Activated naive CD4-positive, alpha-beta T cell treated with anti-CD3 and anti-CD28 coated beads, Interleukin-2, amount 10 ng/mL, durations not matched to agents 7 days and 5 days (primary cell): ENCODE measurements at regions not wholly inside any gene's neighbourhood (a gene's known extent, or its start where the extent isn't known, plus 50 kb on each side); places are given as distances from the start of the nearest gene placed in this dataset.

ENCODE experiments used
- CTCF ChIA-PET: fragments of 350-600 bp; sonication (Branson Sonifier 250); formaldehyde crosslinking; loops from one replicate; lab custom pipeline; 2021; ENCODE audit warnings: antibody characterized with exemption; lab: Charles Lee
- DNase-seq: peaks from one replicate; pipeline ENCODE4 v3.0.0-alpha.2; 2020
- H3K27ac Mint-ChIP-seq: one replicate; pipeline ENCODE4 v1.8.0; 2021; ENCODE audit warnings: mild to moderate bottlenecking, moderate library complexity, mixed read lengths
- H3K27me3 Mint-ChIP-seq: one replicate; pipeline ENCODE4 v1.8.0; 2021; ENCODE audit warnings: mild to moderate bottlenecking, mixed read lengths
- H3K36me3 Mint-ChIP-seq: one replicate; pipeline ENCODE4 v1.8.0; 2021; ENCODE audit warnings: mixed read lengths
- H3K4me1 Mint-ChIP-seq: one replicate; pipeline ENCODE4 v1.8.0; 2021; ENCODE audit warnings: mixed read lengths
- H3K4me3 Mint-ChIP-seq: one replicate; pipeline ENCODE4 v1.8.0; 2021; ENCODE audit warnings: mild to moderate bottlenecking, moderate library complexity, mixed read lengths
- H3K9me3 Mint-ChIP-seq: one replicate; pipeline ENCODE4 v1.8.0; 2021; ENCODE audit warnings: mixed read lengths

DNA sequence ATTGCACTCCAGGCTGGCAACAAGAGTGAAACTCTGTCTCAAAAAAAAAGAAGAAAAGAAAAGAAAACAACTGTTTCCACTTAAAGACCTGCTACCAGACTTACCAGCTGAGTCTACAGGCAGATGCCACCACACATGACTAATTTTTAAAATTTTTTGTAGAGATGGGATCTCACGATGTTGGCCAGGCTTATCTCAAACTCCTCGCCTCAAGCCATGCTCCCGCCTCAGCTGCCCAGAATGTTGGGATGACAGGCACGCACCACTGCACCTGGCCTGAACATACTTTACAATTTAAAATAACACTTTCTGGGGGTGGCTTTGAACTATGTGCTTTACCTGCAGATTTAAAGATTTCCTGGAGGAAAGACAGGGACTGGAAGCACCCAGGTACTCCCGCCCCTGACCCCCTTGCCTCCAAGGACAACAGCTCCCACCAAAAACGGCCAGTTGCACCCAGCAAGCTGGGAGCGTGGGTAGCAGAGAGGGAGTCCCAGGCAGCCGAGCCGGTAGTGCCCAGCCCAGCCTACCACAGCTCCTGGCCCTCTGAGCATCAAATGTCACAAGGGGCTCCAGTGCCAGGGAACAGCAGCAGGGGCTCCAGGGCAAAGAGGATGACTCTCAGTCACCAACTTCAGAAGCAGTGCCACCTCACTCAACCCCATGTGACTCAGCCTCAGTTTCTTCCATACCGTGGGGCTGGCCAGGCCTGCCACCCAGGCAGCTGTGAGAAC, 262.9 kb downstream of the PARN start:
- Mint-ChIP-seq H3K9me3 (no peaks in the 10 kb centered on the region), H3K27ac (no peak overlapping the region), H3K4me1 (peaks cover 3% of the 10 kb centered on the region), H3K27me3 (peaks cover 4% of the 10 kb centered on the region), H3K4me3 (no peak overlapping the region), H3K36me3 (no peaks in the 10 kb centered on the region)
- no peak for DNase-seq
- CTCF ChIA-PET: no interaction called here

DNA sequence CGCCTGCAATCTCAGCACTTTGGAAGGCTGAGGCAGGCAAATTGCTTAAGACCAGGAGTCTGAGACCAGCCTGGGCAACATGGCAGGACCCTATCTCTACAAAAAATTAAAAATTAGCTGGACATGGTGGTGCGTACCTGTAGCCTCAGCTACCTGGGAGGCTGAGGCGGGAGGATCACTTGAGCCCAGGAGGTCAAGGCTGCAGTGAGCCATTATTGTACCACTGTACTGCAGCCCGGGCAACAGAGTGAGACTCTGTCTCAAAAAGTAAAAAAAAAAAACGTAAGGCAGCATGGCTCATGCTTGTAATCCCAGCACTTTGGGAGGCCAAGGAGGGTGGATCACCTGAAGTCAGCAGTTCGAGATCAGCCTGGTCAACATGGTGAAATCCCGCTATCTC, 263.6 kb downstream of the PARN start:
- Mint-ChIP-seq H3K27ac (no peak overlapping the region), H3K9me3 (no peaks in the 10 kb centered on the region), H3K4me1 (peaks cover 3% of the 10 kb centered on the region), H3K4me3 (no peak overlapping the region), H3K36me3 (no peaks in the 10 kb centered on the region), H3K27me3 (peaks cover 8% of the 10 kb centered on the region)
- CTCF ChIA-PET: no interaction called here
- no peak for DNase-seq

- Mint-ChIP-seq H3K9me3 (no peaks in the 10 kb centered on the region), H3K27ac (no peak overlapping the region), H3K4me1 (peaks cover 3% of the 10 kb centered on the region), H3K36me3 (no peaks in the 10 kb centered on the region), H3K4me3 (no peak overlapping the region), H3K27me3 (peaks cover 19% of the 10 kb centered on the region)
- DNase-seq: no peak
- CTCF ChIA-PET: no interaction called here
Measured at GRCh38 chr16:14365200-14365851, 264.7 kb downstream of the PARN start.

- no peaks in the 10 kb centered on the region for H3K36me3 Mint-ChIP-seq
- no peak overlapping the region for H3K27ac Mint-ChIP-seq
- CTCF ChIA-PET: no interaction called here
- H3K9me3 Mint-ChIP-seq: no peaks in the 10 kb centered on the region
- no peak for DNase-seq
- peaks cover 19% of the 10 kb centered on the region for H3K27me3 Mint-ChIP-seq
- H3K4me1 Mint-ChIP-seq: peaks cover under 1% of the 10 kb centered on the region
- no peak overlapping the region for H3K4me3 Mint-ChIP-seq
Measured at GRCh38 chr16:14364386-14365199, 265.5 kb downstream of the PARN start.

GRCh38 chr16:14364112-14364385, 266.0 kb downstream of the PARN start:
- no peaks in the 10 kb centered on the region for H3K9me3 Mint-ChIP-seq
- peaks cover 19% of the 10 kb centered on the region for H3K27me3 Mint-ChIP-seq
- CTCF ChIA-PET: no interaction called here
- no peak overlapping the region for H3K27ac Mint-ChIP-seq
- no peaks in the 10 kb centered on the region for H3K4me1 Mint-ChIP-seq
- H3K36me3 Mint-ChIP-seq: no peaks in the 10 kb centered on the region
- no peak overlapping the region for H3K4me3 Mint-ChIP-seq
- no peak for DNase-seq

DNA sequence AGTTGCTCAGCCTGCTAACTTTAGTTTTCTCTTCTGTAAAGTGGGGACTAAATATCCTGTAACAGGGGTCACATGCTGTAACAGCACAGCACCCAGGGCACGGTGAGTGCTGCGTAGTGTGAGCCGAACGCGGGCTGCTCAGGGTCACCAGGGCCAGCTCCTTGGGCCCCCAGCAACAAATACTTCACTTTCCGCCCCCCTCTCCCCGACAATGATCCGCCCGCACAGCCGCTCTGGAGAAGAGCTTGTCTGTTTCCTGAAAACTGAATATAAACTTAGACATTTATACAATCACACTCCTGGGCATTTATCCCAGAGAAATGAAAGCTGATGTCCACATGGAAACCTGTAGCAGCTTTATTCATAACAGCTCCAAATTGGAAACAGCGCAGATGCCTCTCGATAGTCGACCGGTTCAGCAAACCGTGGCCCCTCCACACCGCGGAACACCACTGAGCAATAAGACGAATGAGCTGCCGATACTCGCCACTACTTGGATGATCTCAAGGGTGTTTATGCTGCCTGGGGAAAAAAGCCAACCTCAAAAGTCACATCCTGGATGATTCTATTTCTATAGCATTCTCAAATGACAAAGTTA, 267.2 kb downstream of the PARN start:
- CTCF ChIA-PET: no interaction called here
- H3K4me3 Mint-ChIP-seq: no peak overlapping the region
- DNase-seq: no peak
- H3K9me3 Mint-ChIP-seq: no peaks in the 10 kb centered on the region
- no peaks in the 10 kb centered on the region for H3K36me3 Mint-ChIP-seq
- H3K27me3 Mint-ChIP-seq: peaks cover 19% of the 10 kb centered on the region
- no peak overlapping the region for H3K27ac Mint-ChIP-seq
- H3K4me1 Mint-ChIP-seq: no peaks in the 10 kb centered on the region

GRCh38 chr16:14360326-14361037, 269.6 kb downstream of the PARN start:
- no peak for DNase-seq
- H3K4me1 Mint-ChIP-seq: peaks cover under 1% of the 10 kb centered on the region
- CTCF ChIA-PET: no interaction called here
- H3K36me3 Mint-ChIP-seq: no peaks in the 10 kb centered on the region
- H3K27me3 Mint-ChIP-seq: peaks cover 29% of the 10 kb centered on the region
- no peak overlapping the region for H3K27ac Mint-ChIP-seq
- no peaks in the 10 kb centered on the region for H3K9me3 Mint-ChIP-seq
- H3K4me3 Mint-ChIP-seq: no peak overlapping the region

DNA sequence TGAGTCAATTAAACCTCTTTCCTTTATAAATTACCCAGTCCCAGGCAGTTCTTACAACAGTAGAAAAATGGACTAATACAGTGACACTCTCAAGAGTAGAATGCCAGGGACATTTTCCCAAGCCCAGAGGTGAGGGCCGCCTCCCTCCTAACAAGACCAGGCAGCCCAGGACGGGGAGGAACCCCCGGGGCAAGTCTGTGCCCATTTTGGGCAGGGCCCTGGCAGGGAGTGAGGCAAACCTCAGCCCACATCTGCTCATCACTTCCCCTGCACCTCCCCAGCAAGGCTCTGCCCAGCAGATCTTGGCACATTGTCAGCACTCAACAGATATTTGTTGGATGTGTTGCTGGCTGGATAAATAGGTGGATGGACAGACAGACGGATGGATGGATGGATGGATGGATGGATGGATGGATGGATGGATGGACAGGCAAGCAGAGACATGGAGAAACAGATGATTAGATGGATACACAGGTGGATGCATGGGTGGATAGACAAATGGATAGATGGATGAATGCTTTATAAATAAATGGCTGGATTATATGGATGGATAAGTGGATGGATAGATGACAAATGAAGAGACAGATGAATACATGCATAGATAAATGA, 271.3 kb downstream of the PARN start:
- H3K27me3 Mint-ChIP-seq: peaks cover 29% of the 10 kb centered on the region
- CTCF ChIA-PET: no interaction called here
- peaks cover 10% of the 10 kb centered on the region for H3K4me1 Mint-ChIP-seq
- no peak for DNase-seq
- H3K27ac Mint-ChIP-seq: no peak overlapping the region
- no peaks in the 10 kb centered on the region for H3K36me3 Mint-ChIP-seq
- H3K9me3 Mint-ChIP-seq: no peaks in the 10 kb centered on the region
- no peak overlapping the region for H3K4me3 Mint-ChIP-seq

DNA sequence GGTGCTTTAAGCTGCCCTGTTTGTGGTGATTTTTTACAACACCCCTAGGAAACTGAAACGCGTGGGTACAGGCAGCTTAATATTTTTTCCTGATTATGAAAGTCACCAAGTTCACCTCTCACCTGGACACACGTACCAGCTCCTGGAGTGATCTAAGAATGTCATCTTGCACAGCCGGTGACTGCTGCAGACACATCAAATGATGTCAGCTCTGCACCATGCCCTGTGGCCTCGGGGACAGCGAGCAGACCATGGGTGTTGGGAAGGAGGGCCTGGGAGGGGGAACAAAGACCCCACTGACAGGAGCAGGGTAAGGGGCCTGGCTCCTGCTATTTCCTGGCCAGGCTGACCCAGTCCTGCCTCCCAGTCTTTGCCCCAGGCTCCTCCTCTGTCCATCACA, 272.7 kb downstream of the PARN start:
- Mint-ChIP-seq H3K27me3 (peaks cover 29% of the 10 kb centered on the region), H3K4me1 (peaks cover 13% of the 10 kb centered on the region), H3K4me3 (no peak overlapping the region), H3K36me3 (no peaks in the 10 kb centered on the region), H3K9me3 (no peaks in the 10 kb centered on the region), H3K27ac (no peak overlapping the region)
- DNase-seq: no peak
- CTCF ChIA-PET: no interaction called here

- CTCF ChIA-PET: no interaction called here
- H3K9me3 Mint-ChIP-seq: no peaks in the 10 kb centered on the region
Measured at GRCh38 chr16:14356064-14356463, 274.0 kb downstream of the PARN start.

DNA sequence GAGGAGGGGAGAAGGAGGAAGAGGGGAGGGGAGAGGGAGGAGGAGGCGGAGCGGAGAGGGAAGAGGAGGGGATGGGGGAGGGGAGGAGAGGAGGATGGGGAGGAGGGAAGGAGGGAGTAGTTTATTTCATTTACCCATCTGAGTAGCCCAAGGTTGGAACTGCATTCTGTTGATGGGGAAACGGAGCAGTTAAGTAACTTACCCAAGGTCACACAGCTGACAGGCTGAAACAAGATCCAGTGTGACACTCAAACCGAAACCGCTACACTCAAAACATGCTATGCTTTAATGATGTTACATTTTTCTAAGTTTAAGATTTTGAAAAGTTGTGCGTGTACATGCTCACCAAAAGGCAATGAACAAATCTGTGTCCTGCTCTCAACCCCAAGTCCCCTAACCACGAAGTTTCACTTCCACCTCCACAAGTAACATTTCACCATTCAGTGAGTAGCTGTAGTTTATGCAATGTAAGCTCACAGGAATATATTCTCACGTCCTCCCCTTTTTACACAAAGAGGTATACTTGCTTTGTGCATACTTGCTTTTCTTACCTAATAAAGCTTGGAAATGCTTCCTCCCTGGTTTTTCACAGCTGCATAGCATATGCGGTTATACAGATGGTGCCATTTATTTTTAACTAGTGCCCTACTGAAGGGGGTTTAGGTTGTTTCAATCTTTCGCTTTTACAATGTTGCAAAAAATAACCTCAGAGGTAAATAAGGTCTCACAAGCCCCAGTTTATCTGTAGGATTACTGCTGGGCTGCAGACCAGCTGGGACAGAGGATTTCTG, 275.3 kb downstream of the PARN start:
- CTCF ChIA-PET: interaction anchor here (0.6 kb wide), 1 partner anchor 17 kb away, joined by 3 read pairs; no protein-coding TSS in a partner anchor
- peaks cover 13% of the 10 kb centered on the region for H3K4me1 Mint-ChIP-seq
- H3K4me3 Mint-ChIP-seq: peak overlapping the region; percentile 50
- H3K36me3 Mint-ChIP-seq: no peaks in the 10 kb centered on the region
- H3K9me3 Mint-ChIP-seq: no peaks in the 10 kb centered on the region
- DNase-seq: peak; percentile 56
- H3K27me3 Mint-ChIP-seq: peaks cover 19% of the 10 kb centered on the region
- H3K27ac Mint-ChIP-seq: peak overlapping the region; percentile 61

More at GRCh38 chr16:14356064-14356463, 274.0 kb downstream of the PARN start:
- Mint-ChIP-seq H3K36me3 (no peaks in the 10 kb centered on the region), H3K27me3 (peaks cover 26% of the 10 kb centered on the region), H3K27ac (no peak overlapping the region), H3K4me1 (peaks cover 13% of the 10 kb centered on the region), H3K4me3 (no peak overlapping the region)
- DNase-seq: no peak

- H3K9me3 Mint-ChIP-seq: no peaks in the 10 kb centered on the region
- no peak overlapping the region for H3K27ac Mint-ChIP-seq
- peaks cover 13% of the 10 kb centered on the region for H3K4me1 Mint-ChIP-seq
- CTCF ChIA-PET: no interaction called here
- DNase-seq: no peak
- H3K27me3 Mint-ChIP-seq: peaks cover 19% of the 10 kb centered on the region
- peak overlapping the region; percentile 15 for H3K4me3 Mint-ChIP-seq
- H3K36me3 Mint-ChIP-seq: no peaks in the 10 kb centered on the region
Measured at GRCh38 chr16:14353340-14353739, 276.7 kb downstream of the PARN start.

GRCh38 chr16:14351647-14352046, 278.4 kb downstream of the PARN start:
- H3K4me1 Mint-ChIP-seq: peaks cover 13% of the 10 kb centered on the region
- H3K27me3 Mint-ChIP-seq: peaks cover 5% of the 10 kb centered on the region
- H3K36me3 Mint-ChIP-seq: no peaks in the 10 kb centered on the region
- no peak overlapping the region for H3K27ac Mint-ChIP-seq
- H3K9me3 Mint-ChIP-seq: no peaks in the 10 kb centered on the region
- H3K4me3 Mint-ChIP-seq: no peak overlapping the region
- CTCF ChIA-PET: no interaction called here
- DNase-seq: no peak
